HG03108 (cell line): ENCODE measurements at regions not wholly inside any gene's neighbourhood (a gene's known extent, or its start where the extent isn't known, plus 50 kb on each side); places are given as distances from the start of the nearest gene placed in this dataset.
"Not testable (repeated sequence)": the region's sequence is repeated elsewhere in the genome, so short reads cannot be mapped to it uniquely, and the experiment has no call there.

ENCODE experiments used
- ATAC-seq: cut with Tn5 transposase; IDR thresholded peaks from one replicate; pipeline ENCODE4 v1.9.1; 2021; ENCODE audit warnings: moderate library complexity; ENCODE audit not compliant: unreplicated experiment

- ATAC-seq = not testable (repeated sequence)
Observed at GRCh38 chr1:173394813-173395212, 82.3 kb upstream of the PRDX6 start.

- ATAC-seq = no peak
Observed at GRCh38 chr1:173395762-173396161, 81.4 kb upstream of the PRDX6 start.

GRCh38 chr1:173400387-173400995 lies 76.6 kb upstream of the PRDX6 start:
- no peak for ATAC-seq

- no peak for ATAC-seq
Observed at GRCh38 chr1:173403996-173404395, 73.1 kb upstream of the PRDX6 start.

- no peak for ATAC-seq
Observed at GRCh38 chr1:173405281-173405680, 71.9 kb upstream of the PRDX6 start.

- no peak for ATAC-seq
Observed at GRCh38 chr1:173405834-173406233, 71.3 kb upstream of the PRDX6 start.

- no peak for ATAC-seq
Observed at GRCh38 chr1:173406783-173407230, 70.3 kb upstream of the PRDX6 start.

GRCh38 chr1:173407846-173408245 lies 69.3 kb upstream of the PRDX6 start:
- no peak for ATAC-seq

GRCh38 chr1:173408886-173409285 lies 68.2 kb upstream of the PRDX6 start:
- no peak for ATAC-seq

GRCh38 chr1:173409613-173410012 lies 67.5 kb upstream of the PRDX6 start:
- peak; percentile 23 for ATAC-seq

- ATAC-seq = peak; percentile 0
Observed at GRCh38 chr1:173410133-173410793, 66.9 kb upstream of the PRDX6 start.

GRCh38 chr1:173410794-173411236 lies 66.3 kb upstream of the PRDX6 start:
- ATAC-seq = peak; percentile 54

- no peak for ATAC-seq
Observed at GRCh38 chr1:173411835-173412742, 65.0 kb upstream of the PRDX6 start.

- ATAC-seq = no peak
Observed at GRCh38 chr1:173413271-173413707, 63.8 kb upstream of the PRDX6 start.

- peak; percentile 32 for ATAC-seq
Observed at GRCh38 chr1:173414136-173414535, 63.0 kb upstream of the PRDX6 start.

- no peak for ATAC-seq
Observed at GRCh38 chr1:173414539-173415226, 62.5 kb upstream of the PRDX6 start.

- ATAC-seq = peak; percentile 25
Observed at GRCh38 chr1:173415490-173415889, 61.6 kb upstream of the PRDX6 start.

GRCh38 chr1:173415905-173416450 lies 61.2 kb upstream of the PRDX6 start:
- no peak for ATAC-seq

- ATAC-seq = no peak
Observed at GRCh38 chr1:173417563-173417962, 59.6 kb upstream of the PRDX6 start.

- no peak for ATAC-seq
Observed at GRCh38 chr1:173418107-173418985, 58.8 kb upstream of the PRDX6 start.
